ENCODE measurements at regions not wholly inside any gene's neighbourhood (a gene's known extent, or its start where the extent isn't known, plus 50 kb on each side); places are given as distances from the start of the nearest gene placed in this dataset.

GRCh38 chr9:80294955-80295354 lies 723.2 kb downstream of the TLE4 start:
- no peak for DNase-seq (ENCODE audit: low spot score)
- no peak for ATAC-seq (ENCODE audit: low FRiP score)
- TF ChIP-seq CTCF (IDR thresholded peaks at IDR 0.05): no peak

- DNase-seq (ENCODE audit: low spot score): no peak
- ATAC-seq (ENCODE audit: low FRiP score): no peak
- no peak for TF ChIP-seq CTCF (IDR thresholded peaks at IDR 0.05)
Measured at GRCh38 chr9:80294318-80294717, 722.6 kb downstream of the TLE4 start.

GRCh38 chr9:80292231-80292630 lies 720.5 kb downstream of the TLE4 start:
- DNase-seq (ENCODE audit: low spot score): no peak
- TF ChIP-seq CTCF (IDR thresholded peaks at IDR 0.05): no peak
- no peak for ATAC-seq (ENCODE audit: low FRiP score)

GRCh38 chr9:80285326-80285725 lies 713.6 kb downstream of the TLE4 start:
- DNase-seq (ENCODE audit: low spot score) (no peak), ATAC-seq (ENCODE audit: low FRiP score) (no peak)
- TF ChIP-seq CTCF (IDR thresholded peaks at IDR 0.05): no peak

- no peak for ATAC-seq (ENCODE audit: low FRiP score)
- no peak for DNase-seq (ENCODE audit: low spot score)
- TF ChIP-seq CTCF (IDR thresholded peaks at IDR 0.05): no peak
Measured at GRCh38 chr9:80282766-80283165, 711.0 kb downstream of the TLE4 start.

- no peak for TF ChIP-seq CTCF (IDR thresholded peaks at IDR 0.05)
- ATAC-seq (ENCODE audit: low FRiP score) (no peak), DNase-seq (ENCODE audit: low spot score) (no peak)
Measured at GRCh38 chr9:80259079-80259478, 687.3 kb downstream of the TLE4 start.

GRCh38 chr9:80251778-80252177 lies 680.0 kb downstream of the TLE4 start:
- no peak for TF ChIP-seq CTCF (IDR thresholded peaks at IDR 0.05)
- DNase-seq (ENCODE audit: low spot score) (no peak), ATAC-seq (ENCODE audit: low FRiP score) (no peak)
